GM18508 (cell line): ENCODE measurements at regions not wholly inside any gene's neighbourhood (a gene's known extent, or its start where the extent isn't known, plus 50 kb on each side); places are given as distances from the start of the nearest gene placed in this dataset.
"Not testable (repeated sequence)": the region's sequence is repeated elsewhere in the genome, so short reads cannot be mapped to it uniquely, and the experiment has no call there.

Source experiments
- ATAC-seq: cut with Tn5 transposase; IDR thresholded peaks from one replicate; pipeline ENCODE4 v1.9.1; 2021; ENCODE audit warnings: moderate number of reproducible peaks; ENCODE audit not compliant: insufficient read depth, unreplicated experiment

- no peak for ATAC-seq
Observed at GRCh38 chr5:85938201-85938600, 679.5 kb upstream of the COX7C start.

DNA sequence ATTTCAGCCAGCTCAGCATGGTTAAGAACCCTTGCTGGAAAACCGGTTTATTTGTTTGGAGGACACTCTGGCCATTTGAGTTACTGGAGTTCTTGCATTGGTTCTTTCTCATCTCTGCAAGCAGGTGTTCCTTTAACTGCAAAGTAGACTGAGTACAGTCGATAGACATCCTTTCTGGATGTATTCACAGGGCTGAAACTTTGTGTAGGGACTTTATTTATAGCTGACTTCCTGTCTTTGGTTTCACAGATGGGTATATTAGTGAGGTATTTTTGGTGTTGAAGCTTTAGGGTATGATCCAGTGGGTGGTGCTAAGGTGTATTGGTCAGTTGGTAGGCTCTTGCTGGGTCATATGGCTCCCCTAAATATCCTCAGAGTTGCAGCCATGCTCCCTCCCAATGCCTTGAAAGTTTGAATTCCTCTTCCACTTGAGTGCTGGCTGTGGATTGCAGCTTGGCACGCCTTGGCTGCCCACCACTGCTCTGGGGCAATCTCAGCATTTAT lies 666.0 kb upstream of the COX7C start:
- no peak for ATAC-seq

DNA sequence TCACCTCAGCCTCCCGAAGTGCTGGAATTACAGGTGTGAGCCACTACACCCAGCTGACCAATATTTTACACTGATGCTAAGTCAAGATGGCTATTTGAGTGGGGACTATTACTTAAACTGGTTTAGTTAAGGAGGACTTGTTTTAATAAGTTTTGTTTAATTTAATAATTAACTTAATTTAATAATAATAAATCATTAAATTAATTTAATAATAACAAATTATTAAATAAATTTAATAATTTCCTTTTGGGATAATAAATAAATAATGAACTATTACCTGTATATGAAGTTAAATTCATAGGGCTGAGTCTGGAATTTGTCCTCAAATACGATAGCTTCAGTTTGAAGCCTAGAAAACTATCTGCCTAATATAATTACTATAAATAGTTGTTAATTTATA lies 665.1 kb upstream of the COX7C start:
- no peak for ATAC-seq

DNA sequence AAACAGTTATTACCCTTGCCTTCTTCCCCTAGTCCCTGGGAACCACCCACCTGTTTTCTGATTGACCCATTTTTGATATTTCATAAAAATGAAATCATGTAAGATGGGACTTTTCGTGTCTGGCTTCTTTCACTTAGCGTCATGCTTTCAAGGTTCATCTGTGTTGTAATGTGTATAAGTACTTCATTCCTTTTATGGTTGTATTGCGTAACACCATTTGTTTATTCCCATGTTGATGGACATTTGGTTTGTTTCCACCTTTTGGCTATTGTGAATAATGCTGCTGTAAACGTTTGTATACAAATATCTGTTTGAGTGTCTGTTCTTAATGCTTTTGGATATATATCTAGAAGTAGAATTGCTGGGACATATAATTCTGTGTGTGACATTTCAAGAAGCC lies 650.1 kb upstream of the COX7C start:
- no peak for ATAC-seq

DNA sequence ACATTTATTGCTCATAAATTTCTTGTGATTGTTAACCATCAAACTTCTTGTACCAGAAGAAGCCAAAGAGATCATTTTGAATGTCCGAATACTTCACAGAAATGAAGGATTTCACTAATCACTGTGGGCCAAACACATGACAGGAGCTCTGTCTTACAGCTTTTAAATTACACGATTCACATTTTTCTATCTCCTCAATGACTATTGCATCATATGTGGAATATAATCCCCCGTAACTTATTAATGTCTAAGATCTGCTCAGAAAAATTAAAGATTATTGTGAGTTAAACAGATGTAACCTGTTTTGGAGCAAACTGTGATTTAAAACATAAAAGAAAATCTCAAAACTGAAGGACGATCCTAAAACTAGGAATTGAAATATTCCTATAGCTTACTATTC lies 645.2 kb upstream of the COX7C start:
- ATAC-seq = no peak

DNA sequence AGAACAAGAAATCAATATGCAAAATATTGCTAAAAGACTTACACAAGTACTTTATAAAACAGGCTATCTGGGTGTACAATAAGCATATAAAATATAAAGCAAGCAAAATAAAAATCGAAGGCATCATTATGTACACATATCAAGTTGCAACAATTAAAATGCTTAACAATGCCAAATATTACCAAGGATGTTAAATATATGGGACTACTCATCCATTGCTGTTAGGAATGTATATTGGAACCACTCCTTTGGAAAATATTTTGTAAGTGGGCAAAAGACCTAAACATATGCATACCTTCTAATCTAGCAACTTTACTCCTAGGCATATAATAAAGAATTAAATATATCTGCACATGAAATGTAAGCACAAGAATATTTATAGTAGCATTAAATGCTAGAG lies 632.6 kb upstream of the COX7C start:
- ATAC-seq = no peak

DNA sequence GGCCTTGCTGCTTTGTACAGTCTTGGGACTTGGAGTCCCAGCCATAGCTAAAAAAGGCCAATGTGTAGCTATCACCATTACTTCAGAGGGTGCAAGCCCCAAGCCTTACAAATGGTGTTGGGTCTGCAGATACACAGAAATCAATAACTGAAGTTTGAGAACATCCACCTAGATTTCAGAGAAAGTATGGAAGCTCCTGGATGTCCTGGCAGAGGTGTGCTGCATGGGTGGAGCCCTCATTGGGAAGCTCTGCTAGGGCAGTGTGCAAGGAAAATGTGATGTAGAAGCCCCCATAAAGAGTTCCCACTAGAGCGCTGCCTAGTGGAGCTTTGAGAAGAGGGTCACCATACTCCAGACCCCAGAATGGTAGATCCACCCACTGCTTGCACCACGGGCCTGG lies 626.7 kb upstream of the COX7C start:
- ATAC-seq = no peak

- not testable (repeated sequence) for ATAC-seq
Observed at GRCh38 chr5:85994653-85995052, 623.1 kb upstream of the COX7C start.

DNA sequence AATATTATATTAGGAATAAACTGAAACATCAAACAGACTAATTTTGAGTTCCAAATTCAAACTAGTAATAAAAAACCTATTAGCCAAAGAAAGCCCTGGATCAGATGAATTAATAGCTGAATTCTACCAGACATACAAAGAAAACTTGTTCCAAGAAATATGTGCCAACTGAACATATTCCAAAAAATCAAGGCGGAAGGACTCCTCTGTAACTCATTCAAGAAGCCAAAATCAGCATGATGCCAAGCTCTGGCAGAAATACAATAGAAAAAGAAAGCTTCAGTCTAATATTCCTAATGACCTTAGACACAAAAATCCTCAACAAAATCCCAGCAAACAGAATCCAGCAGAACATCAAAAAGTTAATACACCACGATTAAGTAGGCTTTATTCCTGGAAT lies 619.1 kb upstream of the COX7C start:
- ATAC-seq = no peak

- ATAC-seq = no peak
Observed at GRCh38 chr5:86008293-86008692, 609.4 kb upstream of the COX7C start.

DNA sequence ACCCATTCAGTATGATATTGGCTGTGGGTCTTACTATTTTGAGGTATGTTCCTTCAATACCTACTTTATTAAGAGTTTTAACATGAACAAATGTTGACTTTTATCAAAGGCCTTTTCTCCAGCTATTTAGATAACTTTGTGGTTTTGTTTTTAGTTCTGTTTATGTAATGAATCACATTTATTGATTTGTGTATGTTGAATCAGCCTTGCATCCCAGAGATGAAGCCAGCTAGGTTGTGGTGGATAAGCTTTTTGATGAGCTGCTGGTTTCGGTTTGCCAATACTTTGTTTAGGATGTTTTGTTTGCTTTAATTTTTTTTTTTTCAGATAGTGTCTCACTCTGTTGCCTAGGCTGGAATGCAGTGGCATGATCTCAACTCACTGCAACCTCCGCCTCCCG lies 609.0 kb upstream of the COX7C start:
- no peak for ATAC-seq

DNA sequence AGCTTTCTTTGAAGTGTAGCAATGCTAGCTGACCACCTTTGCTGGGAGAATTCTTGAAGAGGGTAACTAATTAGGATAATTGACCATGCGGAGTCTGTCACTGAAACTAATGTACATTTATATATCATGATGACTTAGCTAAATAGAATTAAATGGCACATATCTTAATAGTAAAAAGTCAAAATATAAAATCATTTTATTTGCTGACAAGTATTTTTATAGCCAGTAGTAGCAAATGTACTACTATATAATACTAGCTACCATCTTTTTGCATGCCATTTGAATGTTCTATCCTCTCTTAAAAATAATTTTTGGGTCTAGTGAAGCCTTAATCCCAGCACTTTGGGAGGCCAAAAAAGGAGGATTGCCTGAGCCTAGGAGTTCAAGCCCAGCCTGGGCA lies 605.8 kb upstream of the COX7C start:
- ATAC-seq = no peak

DNA sequence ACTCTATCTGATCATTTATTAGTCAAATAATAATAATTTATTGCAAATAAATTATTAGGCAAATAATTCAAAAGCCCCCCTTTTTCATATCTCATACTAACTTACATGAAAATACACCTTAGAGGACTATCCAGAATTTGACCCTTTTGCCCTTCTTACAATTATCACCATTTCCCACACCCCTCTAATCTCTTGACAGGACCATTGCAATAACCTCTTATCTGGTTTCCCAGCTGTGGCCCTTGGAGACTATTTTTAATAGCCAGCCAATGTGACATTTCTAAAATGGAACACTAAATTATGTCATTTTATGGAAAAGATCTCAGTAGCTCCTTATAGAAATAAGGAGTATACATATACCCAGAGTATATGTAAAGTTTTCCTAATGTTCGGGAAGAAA lies 588.4 kb upstream of the COX7C start:
- no peak for ATAC-seq

DNA sequence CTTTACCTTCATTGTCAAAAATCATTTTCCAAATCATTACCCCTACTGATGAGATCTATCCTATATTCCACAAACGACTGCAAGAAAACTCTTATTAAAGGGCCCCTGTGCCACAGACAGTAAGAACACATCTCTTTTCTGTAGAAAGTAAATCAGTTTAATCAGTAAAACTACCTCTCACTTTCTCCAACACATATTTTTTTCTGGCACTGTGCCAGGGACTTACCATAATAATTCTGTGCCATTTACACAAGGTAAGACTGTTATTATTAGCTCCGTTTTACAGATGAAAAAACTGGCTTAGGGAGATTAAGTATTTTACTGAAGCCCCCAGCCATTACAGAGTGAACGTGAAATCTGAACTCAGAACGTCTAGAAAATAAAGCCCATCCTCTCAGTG lies 587.0 kb upstream of the COX7C start:
- no peak for ATAC-seq

DNA sequence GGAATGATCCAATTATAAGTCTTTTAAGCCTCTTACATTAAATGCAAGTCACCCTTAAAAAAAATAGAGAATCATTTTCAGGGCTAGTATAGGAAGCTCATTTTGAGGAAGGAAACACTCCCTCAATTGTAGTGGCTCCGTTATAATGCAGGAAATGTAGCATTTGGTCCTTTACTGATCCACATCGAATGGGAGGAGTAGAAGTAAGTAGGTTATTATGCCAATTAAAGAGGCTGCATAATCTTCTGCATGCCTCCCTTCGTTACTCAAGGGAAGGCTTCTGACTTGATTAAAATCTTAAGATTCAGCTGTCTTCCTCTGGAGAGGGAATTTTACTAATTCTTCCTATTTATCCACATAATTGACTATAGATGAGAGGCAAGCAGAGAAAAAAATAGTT lies 579.2 kb upstream of the COX7C start:
- ATAC-seq = no peak

DNA sequence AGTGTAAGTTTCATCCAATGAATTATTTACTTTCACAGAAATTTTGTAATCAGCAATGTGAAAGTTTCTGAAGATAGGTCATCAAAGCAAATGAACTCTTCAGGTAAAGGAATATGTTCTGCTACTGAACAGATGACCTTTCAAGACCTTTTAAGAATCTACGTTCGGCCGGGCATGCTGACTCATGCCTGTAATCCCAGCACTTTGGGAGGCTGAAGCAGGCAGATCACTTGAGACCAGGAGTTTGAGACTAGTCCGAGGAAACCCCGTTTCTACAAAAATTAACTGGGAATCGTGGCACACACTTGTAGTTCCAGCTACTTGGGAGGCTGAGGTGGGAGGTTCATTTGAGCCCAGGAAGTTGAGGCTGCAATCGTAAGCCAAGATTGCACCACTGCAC lies 578.4 kb upstream of the COX7C start:
- no peak for ATAC-seq

DNA sequence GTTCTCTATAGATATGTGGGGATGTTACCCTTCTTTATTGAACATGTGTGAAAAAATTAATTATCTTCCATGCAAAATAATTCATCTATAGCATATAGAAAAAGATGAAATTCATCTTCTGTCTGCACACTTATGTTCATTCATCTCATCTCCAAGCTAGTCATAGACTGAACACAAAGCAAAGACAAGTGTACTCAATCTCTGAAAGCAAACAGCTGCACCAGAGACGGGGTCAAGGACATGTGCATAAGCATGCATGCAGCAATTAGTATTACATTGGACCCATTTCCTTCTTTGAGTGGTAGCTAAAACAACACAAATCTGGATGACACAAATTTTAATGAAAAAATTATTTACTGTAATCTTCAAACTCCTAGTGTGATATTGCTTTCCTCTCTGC lies 547.0 kb upstream of the COX7C start:
- no peak for ATAC-seq

- ATAC-seq = no peak
Observed at GRCh38 chr5:86074297-86074696, 543.4 kb upstream of the COX7C start.

GRCh38 chr5:86075139-86075538 lies 542.6 kb upstream of the COX7C start:
- no peak for ATAC-seq

- no peak for ATAC-seq
Observed at GRCh38 chr5:86095092-86095491, 522.6 kb upstream of the COX7C start.

- no peak for ATAC-seq
Observed at GRCh38 chr5:86101966-86102365, 515.8 kb upstream of the COX7C start.

GRCh38 chr5:86108825-86109224 lies 508.9 kb upstream of the COX7C start:
- ATAC-seq = no peak

DNA sequence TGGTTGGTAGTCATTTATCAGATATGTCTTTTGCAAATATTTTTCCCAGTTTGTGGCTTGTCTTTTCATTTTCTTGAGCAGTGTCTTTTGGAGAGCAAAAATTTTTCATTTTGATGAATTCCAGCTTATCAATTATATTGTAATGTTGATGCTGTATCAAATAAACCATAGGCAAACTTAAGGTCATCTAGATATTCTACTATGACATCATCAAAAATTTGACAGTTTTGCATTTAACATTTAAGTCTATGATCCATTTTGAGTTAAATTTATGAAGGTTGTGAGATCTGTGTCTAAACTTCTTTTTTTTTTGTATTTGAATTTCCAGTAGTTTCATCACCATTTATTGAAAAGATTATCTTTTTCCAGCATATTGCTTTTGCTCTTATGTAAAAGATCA lies 505.5 kb upstream of the COX7C start:
- no peak for ATAC-seq
